Kidney glomerular epithelial cell (primary cell): ENCODE measurements at regions not wholly inside any gene's neighbourhood (a gene's known extent, or its start where the extent isn't known, plus 50 kb on each side); places are given as distances from the start of the nearest gene placed in this dataset.

Source experiments
- DNase-seq: peaks from one replicate; lab custom pipeline; 2025; lab: John Stamatoyannopoulos, UW

- no peak for DNase-seq
Observed at GRCh38 chr13:111862836-111863815, 203.8 kb upstream of the SOX1 start.

DNA sequence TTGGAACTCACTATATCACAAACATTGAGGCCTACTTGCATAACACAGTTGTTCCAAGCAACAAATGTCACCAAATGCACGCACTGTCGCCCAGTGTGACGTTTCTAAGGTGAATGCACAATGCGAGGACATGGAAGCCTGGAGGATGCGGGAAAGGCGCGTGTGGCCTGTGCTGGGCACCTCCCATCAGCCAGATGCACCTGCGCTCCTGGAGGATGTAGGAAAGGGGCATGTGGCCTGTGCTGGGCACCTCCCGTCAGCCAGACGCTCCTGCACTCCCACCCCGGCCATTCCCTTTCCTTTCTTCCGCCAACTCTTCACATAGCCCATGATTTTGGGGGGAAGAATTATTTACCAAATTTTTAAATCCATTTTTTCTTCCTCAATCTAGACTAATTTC lies 202.4 kb upstream of the SOX1 start:
- no peak for DNase-seq

DNA sequence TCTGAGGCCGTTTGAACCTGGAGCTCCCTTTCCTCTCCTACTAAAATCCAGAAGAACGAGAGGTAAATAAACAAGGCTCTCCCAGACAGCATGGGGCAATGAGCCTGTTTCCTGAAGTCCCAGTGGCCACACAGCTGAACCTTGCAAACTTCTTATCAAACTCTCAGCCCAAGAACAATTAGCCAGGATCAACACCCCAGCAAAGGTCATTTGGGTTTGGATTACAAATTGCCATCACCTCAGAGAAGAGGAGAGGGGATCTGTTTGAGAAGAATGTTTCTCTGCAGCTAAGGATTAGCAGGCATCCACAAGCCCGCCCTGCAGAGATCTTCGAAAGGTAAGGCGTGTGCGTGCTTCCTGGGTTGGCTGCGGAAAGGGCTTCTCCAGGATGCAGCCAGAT lies 201.9 kb upstream of the SOX1 start:
- no peak for DNase-seq

DNA sequence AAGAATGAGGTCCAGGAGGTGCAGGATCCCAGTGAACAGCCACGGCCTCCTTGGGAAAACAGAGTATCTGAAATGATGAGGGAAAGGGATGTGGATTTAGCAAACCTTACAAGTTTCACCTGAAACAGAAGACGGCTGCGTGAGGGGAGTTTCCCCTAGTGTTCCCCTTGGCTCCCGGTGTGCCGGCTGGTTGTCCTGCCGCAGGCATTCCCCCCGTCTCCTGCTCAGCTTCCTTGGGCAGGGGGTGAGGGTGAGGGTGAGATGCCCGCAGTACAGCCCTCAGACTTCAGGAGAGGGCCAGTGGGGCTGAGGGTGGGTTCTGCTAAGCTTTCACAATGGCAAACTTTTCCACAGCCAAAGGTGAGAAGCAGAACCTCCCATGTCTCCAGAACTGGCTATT lies 201.1 kb upstream of the SOX1 start:
- no peak for DNase-seq

DNA sequence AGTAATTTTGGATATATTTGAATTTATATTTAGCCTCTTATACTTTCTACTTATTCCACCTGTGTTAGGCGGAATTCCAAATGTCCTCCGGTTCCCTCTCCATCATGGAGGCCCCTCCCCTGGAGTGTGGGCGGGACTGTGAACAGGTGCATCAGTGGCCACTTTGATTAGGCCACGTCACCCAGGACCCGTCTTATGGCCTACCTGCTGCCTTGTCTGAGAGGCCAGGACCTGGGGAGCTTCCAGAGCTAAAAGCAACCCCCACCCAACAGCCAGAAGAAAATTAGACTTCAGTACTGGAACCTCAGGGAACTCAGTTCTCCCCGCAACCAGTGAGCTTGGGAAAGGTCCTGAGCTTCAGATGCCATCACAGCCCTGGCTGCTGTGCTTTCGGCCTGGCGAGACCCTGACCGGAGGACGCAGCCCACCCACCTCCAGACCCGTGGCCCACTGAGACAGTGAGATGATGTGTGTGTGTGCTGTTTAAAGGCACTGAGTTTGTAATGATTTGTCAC lies 200.2 kb upstream of the SOX1 start:
- no peak for DNase-seq

DNA sequence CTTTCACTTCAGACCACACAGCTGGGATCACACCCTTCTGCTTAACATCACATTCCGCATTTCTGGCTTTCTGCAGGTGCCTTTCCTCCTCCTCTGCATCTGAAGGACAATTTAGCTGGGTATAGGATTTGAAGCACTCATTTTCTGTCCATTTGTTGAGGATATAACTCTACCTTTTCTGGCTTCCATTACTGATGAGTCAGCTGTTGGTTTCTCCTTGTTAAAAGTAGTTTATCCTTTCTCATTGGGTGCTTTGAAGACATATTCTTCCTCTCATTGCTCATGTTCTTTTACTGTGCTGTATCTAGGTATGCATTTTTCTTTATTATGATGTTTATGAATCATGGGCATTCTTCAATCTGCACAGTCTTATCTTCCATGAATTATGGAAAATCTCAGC lies 199.3 kb upstream of the SOX1 start:
- no peak for DNase-seq

DNA sequence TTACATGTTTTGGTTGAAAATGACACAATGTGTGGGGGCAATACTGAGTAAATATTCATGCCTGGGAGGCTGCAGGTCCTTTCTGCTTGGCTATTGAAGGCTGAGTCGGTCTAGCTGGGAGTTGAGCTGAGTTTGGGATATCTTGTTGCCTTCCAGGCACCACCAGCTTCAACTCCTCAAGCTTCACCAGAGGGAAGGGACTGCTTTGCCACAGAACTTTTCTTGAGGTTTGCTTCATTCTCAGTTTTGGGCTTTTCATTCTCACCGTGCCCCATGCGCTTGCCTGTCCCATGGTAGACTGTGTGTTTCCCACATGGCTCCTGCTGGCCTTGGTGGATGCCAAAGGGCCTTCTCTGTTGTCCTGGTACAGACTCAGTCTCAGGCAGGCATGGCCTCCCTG lies 198.2 kb upstream of the SOX1 start:
- no peak for DNase-seq

- no peak for DNase-seq
Observed at GRCh38 chr13:111872475-111873150, 194.3 kb upstream of the SOX1 start.

- DNase-seq: no peak
Observed at GRCh38 chr13:111873676-111874178, 193.2 kb upstream of the SOX1 start.

- DNase-seq: no peak
Observed at GRCh38 chr13:111874981-111875380, 192.0 kb upstream of the SOX1 start.

- DNase-seq: no peak
Observed at GRCh38 chr13:111875915-111876314, 191.0 kb upstream of the SOX1 start.

DNA sequence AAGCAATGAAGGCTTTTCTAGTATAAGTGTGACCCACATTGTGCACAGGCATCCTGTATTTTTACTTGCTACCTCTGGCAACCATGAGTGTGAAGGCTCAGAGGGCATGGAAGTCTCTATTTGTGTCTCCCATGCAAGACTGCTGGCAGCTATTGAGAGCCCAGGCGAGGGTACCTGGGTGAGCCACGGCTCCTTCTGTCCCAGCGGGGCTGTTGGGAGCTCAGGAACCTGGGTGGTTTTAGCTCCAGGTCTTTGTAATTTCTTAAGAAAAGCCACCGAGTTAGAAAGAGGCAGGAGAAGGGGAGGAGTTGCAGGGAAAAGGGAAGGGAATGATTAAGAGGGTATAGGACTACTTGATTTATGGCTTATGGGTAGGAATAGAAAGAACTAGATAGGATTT lies 190.4 kb upstream of the SOX1 start:
- no peak for DNase-seq

GRCh38 chr13:111877906-111878305 lies 189.0 kb upstream of the SOX1 start:
- DNase-seq: no peak

GRCh38 chr13:111879719-111880118 lies 187.2 kb upstream of the SOX1 start:
- DNase-seq: no peak

- DNase-seq: no peak
Observed at GRCh38 chr13:111880185-111880584, 186.8 kb upstream of the SOX1 start.

- no peak for DNase-seq
Observed at GRCh38 chr13:111881700-111882099, 185.2 kb upstream of the SOX1 start.

DNA sequence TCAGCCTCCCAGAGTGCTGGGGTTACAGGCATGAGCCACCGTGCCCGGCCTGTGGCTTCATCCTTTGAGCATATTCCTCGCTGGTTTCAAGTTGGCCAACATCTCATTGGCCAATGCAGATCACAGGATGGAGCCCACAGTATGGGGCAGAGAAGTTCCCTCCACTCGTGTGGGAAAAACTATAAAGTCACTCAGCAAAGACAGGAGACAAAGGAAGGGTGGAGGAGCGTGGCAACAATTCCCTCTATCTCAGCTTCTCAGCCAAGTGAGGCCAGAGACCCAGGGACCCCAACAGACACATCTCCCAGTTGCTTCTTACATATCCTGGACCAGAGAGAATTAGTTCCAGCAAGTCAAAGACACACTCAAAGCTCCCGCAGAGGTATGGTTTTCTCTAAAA lies 184.6 kb upstream of the SOX1 start:
- no peak for DNase-seq

DNA sequence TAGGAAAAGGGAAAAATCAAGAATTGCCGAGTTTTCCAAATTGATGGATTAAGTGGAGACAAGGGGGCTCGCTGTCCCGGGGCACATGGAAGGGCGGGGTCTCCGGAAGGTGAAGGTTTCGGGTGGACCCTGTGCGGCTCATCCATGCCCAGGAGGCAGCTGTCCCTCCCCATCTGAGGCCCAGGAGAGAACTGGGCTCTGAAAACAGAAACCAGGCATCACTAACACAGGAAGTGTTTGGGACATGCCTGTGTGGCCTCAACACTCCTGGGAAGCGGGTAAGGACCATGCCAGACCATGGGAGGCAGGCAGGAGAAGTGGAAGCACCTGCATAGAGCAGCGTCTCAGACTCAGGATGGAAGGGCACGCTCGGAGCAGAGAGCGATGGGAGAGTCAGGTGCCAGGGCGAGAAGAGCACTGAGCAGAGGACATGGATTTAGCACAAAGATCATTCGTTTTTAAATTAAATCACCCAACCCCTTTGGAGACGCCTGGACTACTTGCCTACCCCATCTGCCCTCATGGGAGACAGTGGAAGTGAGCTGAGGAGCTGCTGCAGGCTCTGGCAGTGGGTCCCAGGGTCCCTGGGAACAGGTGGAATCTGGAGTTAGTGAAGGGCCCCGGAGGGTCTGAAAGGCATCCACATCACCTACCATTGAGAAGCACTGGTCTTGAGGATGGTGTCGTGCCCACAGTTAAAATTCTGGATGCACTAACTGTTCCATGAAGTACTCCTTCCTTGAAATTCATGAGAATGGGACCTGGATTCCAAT lies 183.2 kb upstream of the SOX1 start:
- no peak for DNase-seq

DNA sequence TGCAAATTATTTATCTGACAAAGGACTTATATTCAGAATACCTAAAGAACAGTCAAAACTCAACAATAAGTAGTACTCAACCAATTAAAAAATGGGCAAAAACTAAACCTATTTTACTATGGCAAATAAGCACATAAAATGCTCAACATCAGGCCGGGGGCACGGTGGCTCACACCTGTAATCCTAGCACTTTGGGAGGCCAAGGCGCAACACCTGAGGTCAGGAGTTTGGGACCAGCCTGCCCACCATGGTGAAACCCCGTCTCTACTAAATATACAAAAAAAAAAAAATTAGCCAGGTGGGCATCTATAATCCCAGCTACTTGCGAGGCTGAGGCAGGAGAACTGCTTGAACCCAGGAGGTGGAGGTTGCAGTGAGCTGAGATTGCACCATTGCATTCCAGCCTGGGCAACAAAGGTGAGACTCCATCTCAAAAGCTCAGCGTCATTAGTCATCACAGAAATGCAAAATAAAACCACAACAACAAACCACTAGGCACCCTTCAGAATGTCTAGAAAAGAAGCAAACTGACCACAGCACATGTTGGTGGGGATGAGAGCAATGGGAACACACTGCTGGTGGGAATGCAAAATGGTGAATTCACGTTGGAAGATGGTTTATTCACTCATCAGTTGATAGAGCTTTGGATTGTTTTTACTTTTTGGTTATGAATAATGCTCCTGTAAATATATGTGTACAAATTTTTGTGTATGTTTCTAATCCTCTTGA lies 180.6 kb upstream of the SOX1 start:
- DNase-seq: no peak

- DNase-seq: no peak
Observed at GRCh38 chr13:111893071-111893606, 173.8 kb upstream of the SOX1 start.
